ENCODE measurements at regions not wholly inside any gene's neighbourhood (a gene's known extent, or its start where the extent isn't known, plus 50 kb on each side); places are given as distances from the start of the nearest gene placed in this dataset.
A peak's percentile ranks its signal among the peaks of the same experiment; 100 is the strongest.
"Not testable (repeated sequence)": the region's sequence is repeated elsewhere in the genome, so short reads cannot be mapped to it uniquely, and the experiment has no call there.

- no peak for TF ChIP-seq CTCF (IDR thresholded peaks at IDR 0.05; ENCODE audit: insufficient read depth, missing control alignments)
- no peak for DNase-seq (ENCODE audit: insufficient read length, low spot score)
- no peak for FAIRE-seq
Observed at GRCh38 chr22:26830837-26831236, 173.4 kb downstream of the MIAT start.

GRCh38 chr22:26835023-26835422, 177.6 kb downstream of the MIAT start:
- FAIRE-seq = no peak
- no peak for DNase-seq (ENCODE audit: insufficient read length, low spot score)
- no peak for TF ChIP-seq CTCF (IDR thresholded peaks at IDR 0.05; ENCODE audit: insufficient read depth, missing control alignments)

- TF ChIP-seq CTCF (IDR thresholded peaks at IDR 0.05; ENCODE audit: insufficient read depth, missing control alignments) = peak; percentile 56
- FAIRE-seq = no peak
- no peak for DNase-seq (ENCODE audit: insufficient read length, low spot score)
Observed at GRCh38 chr22:26835929-26836528, 178.6 kb downstream of the MIAT start.

GRCh38 chr22:26837784-26838470, 180.5 kb downstream of the MIAT start:
- FAIRE-seq (no peak), DNase-seq (ENCODE audit: insufficient read length, low spot score) (no peak)
- TF ChIP-seq CTCF (IDR thresholded peaks at IDR 0.05; ENCODE audit: insufficient read depth, missing control alignments) = no peak

GRCh38 chr22:26838471-26838825, 181.1 kb downstream of the MIAT start:
- TF ChIP-seq CTCF (IDR thresholded peaks at IDR 0.05; ENCODE audit: insufficient read depth, missing control alignments) = no peak
- DNase-seq (ENCODE audit: insufficient read length, low spot score) (no peak), FAIRE-seq (no peak)

- TF ChIP-seq CTCF (IDR thresholded peaks at IDR 0.05; ENCODE audit: insufficient read depth, missing control alignments) = no peak
- DNase-seq (ENCODE audit: insufficient read length, low spot score) (no peak), FAIRE-seq (no peak)
Observed at GRCh38 chr22:26839216-26839615, 181.8 kb downstream of the MIAT start.

GRCh38 chr22:26840770-26841169, 183.4 kb downstream of the MIAT start:
- not testable (repeated sequence) for FAIRE-seq

More at GRCh38 chr22:26840770-26841169, 183.4 kb downstream of the MIAT start:
- not testable (repeated sequence) for DNase-seq (ENCODE audit: insufficient read length, low spot score)

Data from D721Med (cell line).